ENCODE measurements at regions not wholly inside any gene's neighbourhood (a gene's known extent, or its start where the extent isn't known, plus 50 kb on each side); places are given as distances from the start of the nearest gene placed in this dataset.

GRCh38 chr3:94544131-94544789, 481.4 kb downstream of the NSUN3 start:
- no peak for DNase-seq (ENCODE audit: low read depth, low spot score)
- no peak overlapping the region for H3K4me3 Mint-ChIP-seq
- H3K36me3 Mint-ChIP-seq (ENCODE audit: low read depth): peaks cover 2% of the 10 kb centered on the region
- H3K27me3 Mint-ChIP-seq (ENCODE audit: low read depth): no peaks in the 10 kb centered on the region
- peaks cover under 1% of the 10 kb centered on the region for H3K9me3 Mint-ChIP-seq
- TF ChIP-seq CTCF (conservative IDR thresholded peaks at IDR 0.05): no peak
- no peak overlapping the region for H3K27ac Mint-ChIP-seq (ENCODE audit: unreplicated experiment)
- peaks cover 6% of the 10 kb centered on the region for H3K4me1 Mint-ChIP-seq

DNA sequence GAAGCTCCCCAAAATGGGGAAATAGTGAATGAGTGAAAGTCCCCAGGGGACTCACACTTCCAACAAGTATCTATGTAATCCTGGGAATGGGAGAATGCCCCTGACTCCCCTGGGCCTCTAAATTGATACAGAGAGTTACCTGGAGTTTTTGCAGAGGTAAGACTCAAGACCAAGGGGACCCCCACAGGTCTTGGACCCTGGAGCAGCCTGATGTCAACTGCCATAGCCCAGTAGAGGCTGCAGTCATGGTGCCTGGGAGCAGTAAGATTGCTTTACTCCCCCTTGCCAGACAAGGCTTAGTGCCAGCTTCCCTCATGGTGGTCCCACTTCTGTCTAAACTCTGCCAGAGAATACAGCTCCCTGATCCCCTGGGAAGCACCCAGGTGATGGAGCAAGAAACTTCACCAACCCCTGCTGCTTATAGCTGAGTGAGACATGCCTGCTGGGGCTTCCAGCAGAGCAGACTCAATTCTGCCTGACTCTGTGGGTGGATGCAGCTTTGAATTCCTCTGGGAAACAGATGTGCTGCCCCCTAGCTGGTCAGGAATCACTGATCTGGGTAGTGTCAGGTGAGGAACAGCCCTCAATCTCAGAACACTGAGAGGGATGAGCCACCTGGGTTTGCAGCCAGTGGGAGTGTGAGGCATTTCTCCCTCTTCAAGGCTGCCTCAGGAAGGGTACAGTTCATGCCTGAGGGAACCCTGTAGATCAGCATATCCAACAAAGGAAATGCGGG, 485.9 kb downstream of the NSUN3 start:
- peaks cover 13% of the 10 kb centered on the region for H3K36me3 Mint-ChIP-seq (ENCODE audit: low read depth)
- no peak for TF ChIP-seq CTCF (conservative IDR thresholded peaks at IDR 0.05)
- H3K4me1 Mint-ChIP-seq: no peaks in the 10 kb centered on the region
- no peak for DNase-seq (ENCODE audit: low read depth, low spot score)
- H3K9me3 Mint-ChIP-seq: peaks cover 15% of the 10 kb centered on the region
- H3K27me3 Mint-ChIP-seq (ENCODE audit: low read depth): no peaks in the 10 kb centered on the region
- H3K27ac Mint-ChIP-seq (ENCODE audit: unreplicated experiment): no peak overlapping the region
- H3K4me3 Mint-ChIP-seq: no peak overlapping the region

GRCh38 chr3:94561094-94561493, 498.2 kb downstream of the NSUN3 start:
- Mint-ChIP-seq H3K27ac (ENCODE audit: unreplicated experiment) (no peak overlapping the region), H3K4me3 (no peak overlapping the region), H3K4me1 (no peaks in the 10 kb centered on the region), H3K9me3 (peaks cover 2% of the 10 kb centered on the region), H3K27me3 (ENCODE audit: low read depth) (no peaks in the 10 kb centered on the region), H3K36me3 (ENCODE audit: low read depth) (no peaks in the 10 kb centered on the region)
- no peak for TF ChIP-seq CTCF (conservative IDR thresholded peaks at IDR 0.05)
- DNase-seq (ENCODE audit: low read depth, low spot score): no peak

DNA sequence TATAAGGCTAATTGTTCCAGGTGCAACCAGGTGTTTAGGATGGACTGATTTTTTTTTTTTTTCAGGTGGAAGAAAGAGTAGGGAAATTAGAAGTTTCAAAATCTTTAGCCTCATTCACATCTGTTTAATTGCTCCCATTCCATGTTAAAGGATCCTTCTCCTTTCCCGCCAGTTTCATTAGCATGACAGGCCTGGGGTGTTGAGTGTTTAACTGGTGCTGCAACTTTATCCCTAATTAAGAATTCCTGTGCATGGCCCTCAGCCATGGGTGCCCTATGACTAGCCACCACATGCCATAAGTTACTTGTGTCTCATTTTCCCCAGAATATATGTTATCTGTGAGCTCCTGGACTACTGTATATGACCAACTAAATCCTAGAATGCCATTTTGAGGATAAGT, 501.4 kb downstream of the NSUN3 start:
- no peaks in the 10 kb centered on the region for H3K36me3 Mint-ChIP-seq (ENCODE audit: low read depth)
- H3K9me3 Mint-ChIP-seq: no peaks in the 10 kb centered on the region
- H3K4me3 Mint-ChIP-seq: no peak overlapping the region
- no peaks in the 10 kb centered on the region for H3K4me1 Mint-ChIP-seq
- no peak for TF ChIP-seq CTCF (conservative IDR thresholded peaks at IDR 0.05)
- H3K27me3 Mint-ChIP-seq (ENCODE audit: low read depth): no peaks in the 10 kb centered on the region
- no peak overlapping the region for H3K27ac Mint-ChIP-seq (ENCODE audit: unreplicated experiment)
- DNase-seq (ENCODE audit: low read depth, low spot score): no peak

DNA sequence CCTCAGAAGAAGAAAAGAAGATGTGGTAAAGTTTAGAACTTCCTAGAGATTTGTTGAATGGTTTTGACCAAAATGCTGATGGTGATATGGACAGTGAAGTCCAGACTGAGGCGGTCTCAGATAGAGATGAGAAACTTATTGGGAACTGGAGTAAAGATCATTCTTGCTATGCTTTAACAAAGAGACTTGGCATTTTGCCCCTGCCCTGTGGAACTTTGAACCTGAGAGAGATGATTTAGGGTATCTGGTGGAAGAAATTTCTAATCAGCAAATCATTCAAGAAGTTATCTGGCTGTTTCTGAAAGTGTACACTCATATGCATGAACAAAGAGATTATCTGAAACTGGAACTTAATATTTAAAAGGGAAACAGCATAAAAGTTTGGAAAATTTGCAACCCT, 505.2 kb downstream of the NSUN3 start:
- TF ChIP-seq CTCF (conservative IDR thresholded peaks at IDR 0.05): no peak
- H3K36me3 Mint-ChIP-seq (ENCODE audit: low read depth): no peaks in the 10 kb centered on the region
- no peak for DNase-seq (ENCODE audit: low read depth, low spot score)
- no peaks in the 10 kb centered on the region for H3K27me3 Mint-ChIP-seq (ENCODE audit: low read depth)
- no peaks in the 10 kb centered on the region for H3K4me1 Mint-ChIP-seq
- no peak overlapping the region for H3K4me3 Mint-ChIP-seq
- peaks cover under 1% of the 10 kb centered on the region for H3K9me3 Mint-ChIP-seq
- H3K27ac Mint-ChIP-seq (ENCODE audit: unreplicated experiment): no peak overlapping the region

All from neural crest cell (in vitro differentiated cells).